ENCODE measurements at regions not wholly inside any gene's neighbourhood (a gene's known extent, or its start where the extent isn't known, plus 50 kb on each side); places are given as distances from the start of the nearest gene placed in this dataset.

DNA sequence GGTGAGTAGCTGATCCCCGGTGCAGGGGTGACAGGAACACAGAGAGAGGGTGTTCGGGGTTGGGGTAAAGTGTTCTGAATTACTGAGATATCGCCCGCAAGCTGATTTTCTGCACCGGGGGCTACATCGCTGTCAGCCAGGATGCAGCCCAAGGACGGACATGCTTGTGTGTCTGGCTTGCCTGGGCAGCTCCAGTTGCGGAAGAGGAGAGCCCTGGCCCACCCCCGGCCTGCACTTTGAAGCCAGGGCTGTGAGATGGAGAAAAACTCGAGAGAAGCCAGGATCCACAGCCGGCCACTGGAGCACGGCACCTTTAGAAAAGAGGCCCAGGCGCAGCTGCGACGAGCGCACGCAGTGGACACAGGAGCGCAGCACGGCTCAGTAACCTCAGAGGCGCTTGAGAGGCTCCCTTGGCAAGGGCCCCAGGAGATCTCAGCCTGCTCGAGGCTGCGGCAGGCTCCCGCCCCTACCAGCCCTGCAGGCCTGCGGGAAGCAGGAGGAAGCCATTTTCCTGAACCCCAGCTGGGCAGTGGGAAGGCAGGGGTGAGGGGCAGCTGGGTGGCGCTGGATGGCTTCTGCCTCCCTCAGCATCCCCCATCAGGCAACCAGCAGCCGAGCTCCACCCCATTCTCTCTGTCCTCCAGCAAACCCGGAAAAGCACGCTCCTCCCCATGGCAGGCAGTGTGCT lies 59.2 kb downstream of the C9orf50 start:
- Histone ChIP-seq H3K9ac (ENCODE audit: low read length) (peak overlapping the region; percentile 45), H3K36me3 (ENCODE audit: control insufficient read depth, insufficient read depth, low read length) (no peaks in the 10 kb centered on the region), H3K27ac (ENCODE audit: low read depth, low read length) (peak overlapping the region; percentile 59), H3K4me1 (ENCODE audit: control insufficient read depth, insufficient read depth, low read length) (peaks cover 8% of the 10 kb centered on the region), H3K27me3 (ENCODE audit: control insufficient read depth, insufficient read depth, low read length) (no peaks in the 10 kb centered on the region), H3K4me3 (ENCODE audit: low read length) (no peak overlapping the region)

GRCh38 chr9:129560881-129561306 lies 60.0 kb downstream of the C9orf50 start:
- H3K27me3 ChIP-seq (ENCODE audit: control insufficient read depth, insufficient read depth, low read length), result no peaks in the 10 kb centered on the region

DNA sequence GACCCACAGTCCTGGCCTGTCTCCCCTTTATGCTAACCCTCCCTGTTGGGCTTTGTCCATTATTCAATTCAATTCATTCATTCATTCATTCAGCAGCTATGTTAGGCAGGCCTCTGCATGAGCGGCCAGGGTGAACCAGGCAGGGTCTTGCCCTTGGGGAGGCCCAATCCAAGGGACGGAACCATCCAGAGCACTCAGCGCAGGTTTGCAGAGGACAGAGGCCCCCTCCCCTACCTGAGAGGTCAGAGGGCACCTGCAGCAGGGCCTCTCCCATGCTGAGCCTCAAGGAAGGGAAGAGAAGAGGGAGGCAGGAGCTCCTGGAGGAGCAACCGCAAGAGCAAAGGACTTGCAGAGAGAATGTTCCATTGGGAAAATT lies 61.4 kb downstream of the C9orf50 start:
- peaks cover 8% of the 10 kb centered on the region for H3K4me1 ChIP-seq (ENCODE audit: control insufficient read depth, insufficient read depth, low read length)
- H3K9ac ChIP-seq (ENCODE audit: low read length), result no peak overlapping the region
- H3K4me3 ChIP-seq (ENCODE audit: low read length), result no peak overlapping the region
- no peaks in the 10 kb centered on the region for H3K27me3 ChIP-seq (ENCODE audit: control insufficient read depth, insufficient read depth, low read length)
- H3K27ac ChIP-seq (ENCODE audit: low read depth, low read length), result no peak overlapping the region
- H3K36me3 ChIP-seq (ENCODE audit: control insufficient read depth, insufficient read depth, low read length), result no peaks in the 10 kb centered on the region

More at GRCh38 chr9:129560881-129561306, 60.0 kb downstream of the C9orf50 start:
- Histone ChIP-seq H3K4me3 (ENCODE audit: low read length) (no peak overlapping the region), H3K27ac (ENCODE audit: low read depth, low read length) (no peak overlapping the region), H3K9ac (ENCODE audit: low read length) (no peak overlapping the region), H3K4me1 (ENCODE audit: control insufficient read depth, insufficient read depth, low read length) (peaks cover 8% of the 10 kb centered on the region), H3K36me3 (ENCODE audit: control insufficient read depth, insufficient read depth, low read length) (no peaks in the 10 kb centered on the region)

- H3K4me3 ChIP-seq (ENCODE audit: low read length), result no peak overlapping the region
- H3K4me1 ChIP-seq (ENCODE audit: control insufficient read depth, insufficient read depth, low read length), result peaks cover 8% of the 10 kb centered on the region
- no peaks in the 10 kb centered on the region for H3K27me3 ChIP-seq (ENCODE audit: control insufficient read depth, insufficient read depth, low read length)
- H3K36me3 ChIP-seq (ENCODE audit: control insufficient read depth, insufficient read depth, low read length), result no peaks in the 10 kb centered on the region
- H3K9ac ChIP-seq (ENCODE audit: low read length), result no peak overlapping the region
- H3K27ac ChIP-seq (ENCODE audit: low read depth, low read length), result no peak overlapping the region
Observed at GRCh38 chr9:129558551-129559505, 62.1 kb downstream of the C9orf50 start.

DNA sequence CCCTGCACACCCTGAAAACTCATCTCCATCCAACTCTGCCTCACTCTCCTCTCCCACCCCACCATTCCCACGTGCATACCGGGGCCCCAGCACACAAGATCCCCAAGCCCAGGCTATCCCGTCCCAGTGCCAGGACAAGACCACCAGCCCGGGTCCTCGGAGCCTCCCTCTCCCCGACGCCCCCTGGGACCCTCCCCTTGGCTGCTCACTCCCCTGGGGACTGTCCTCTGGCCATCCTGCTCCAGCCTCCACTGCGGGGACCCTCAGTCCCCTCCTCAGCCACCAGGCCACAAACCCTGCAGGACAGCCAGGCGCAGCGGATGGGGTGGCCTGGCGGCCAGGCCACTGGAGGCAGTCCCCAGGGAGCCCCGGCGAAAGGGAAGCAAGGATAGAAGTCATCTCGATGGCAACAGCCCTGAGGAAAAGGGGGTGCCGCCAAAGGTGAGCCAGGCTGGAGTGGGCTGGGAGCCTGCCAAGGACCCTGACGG lies 62.8 kb downstream of the C9orf50 start:
- no peak overlapping the region for H3K27ac ChIP-seq (ENCODE audit: low read depth, low read length)
- no peaks in the 10 kb centered on the region for H3K27me3 ChIP-seq (ENCODE audit: control insufficient read depth, insufficient read depth, low read length)
- no peaks in the 10 kb centered on the region for H3K36me3 ChIP-seq (ENCODE audit: control insufficient read depth, insufficient read depth, low read length)
- no peak overlapping the region for H3K9ac ChIP-seq (ENCODE audit: low read length)
- no peak overlapping the region for H3K4me3 ChIP-seq (ENCODE audit: low read length)
- peaks cover 8% of the 10 kb centered on the region for H3K4me1 ChIP-seq (ENCODE audit: control insufficient read depth, insufficient read depth, low read length)

GRCh38 chr9:129557192-129558036 lies 63.5 kb downstream of the C9orf50 start:
- H3K4me1 ChIP-seq (ENCODE audit: control insufficient read depth, insufficient read depth, low read length), result peaks cover 8% of the 10 kb centered on the region
- no peak overlapping the region for H3K4me3 ChIP-seq (ENCODE audit: low read length)
- no peak overlapping the region for H3K9ac ChIP-seq (ENCODE audit: low read length)
- H3K36me3 ChIP-seq (ENCODE audit: control insufficient read depth, insufficient read depth, low read length), result no peaks in the 10 kb centered on the region
- H3K27me3 ChIP-seq (ENCODE audit: control insufficient read depth, insufficient read depth, low read length), result no peaks in the 10 kb centered on the region
- H3K27ac ChIP-seq (ENCODE audit: low read depth, low read length), result no peak overlapping the region

DNA sequence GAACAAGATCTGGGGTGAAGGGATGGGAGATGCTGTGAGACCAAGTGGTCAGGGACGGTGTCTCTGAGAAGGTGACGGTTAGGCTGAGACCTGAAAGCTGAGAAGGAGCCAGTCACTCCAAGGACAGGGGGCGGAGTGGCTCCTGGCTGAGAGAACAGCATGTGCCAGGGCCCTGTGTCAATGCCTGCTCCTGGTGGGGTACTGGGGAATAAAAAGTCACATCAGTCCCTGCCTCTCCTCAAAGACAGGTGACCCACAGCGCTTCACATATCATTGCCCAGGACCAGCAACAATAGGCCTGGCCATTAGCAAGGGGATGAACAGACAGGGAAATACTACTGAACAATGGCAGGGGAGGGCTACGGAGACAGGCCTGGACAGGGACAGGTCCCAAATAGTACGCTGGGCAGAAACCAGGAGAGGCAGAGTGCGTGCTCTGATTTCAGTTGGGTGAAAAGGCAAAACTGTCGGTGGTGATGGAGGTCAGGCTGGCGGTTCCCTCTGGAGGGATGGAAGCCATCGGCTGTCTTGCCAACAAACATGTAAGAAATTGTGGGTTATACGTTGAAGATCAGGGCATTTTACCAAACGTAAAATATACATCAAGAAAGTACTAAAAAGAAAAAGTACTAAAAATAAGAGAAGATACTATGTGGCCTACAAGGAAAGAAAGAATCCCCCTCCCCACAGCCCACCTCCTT lies 64.3 kb downstream of the C9orf50 start:
- H3K9ac ChIP-seq (ENCODE audit: low read length), result no peak overlapping the region
- no peaks in the 10 kb centered on the region for H3K27me3 ChIP-seq (ENCODE audit: control insufficient read depth, insufficient read depth, low read length)
- H3K4me1 ChIP-seq (ENCODE audit: control insufficient read depth, insufficient read depth, low read length), result peaks cover 2% of the 10 kb centered on the region
- no peaks in the 10 kb centered on the region for H3K36me3 ChIP-seq (ENCODE audit: control insufficient read depth, insufficient read depth, low read length)
- no peak overlapping the region for H3K4me3 ChIP-seq (ENCODE audit: low read length)
- no peak overlapping the region for H3K27ac ChIP-seq (ENCODE audit: low read depth, low read length)

DNA sequence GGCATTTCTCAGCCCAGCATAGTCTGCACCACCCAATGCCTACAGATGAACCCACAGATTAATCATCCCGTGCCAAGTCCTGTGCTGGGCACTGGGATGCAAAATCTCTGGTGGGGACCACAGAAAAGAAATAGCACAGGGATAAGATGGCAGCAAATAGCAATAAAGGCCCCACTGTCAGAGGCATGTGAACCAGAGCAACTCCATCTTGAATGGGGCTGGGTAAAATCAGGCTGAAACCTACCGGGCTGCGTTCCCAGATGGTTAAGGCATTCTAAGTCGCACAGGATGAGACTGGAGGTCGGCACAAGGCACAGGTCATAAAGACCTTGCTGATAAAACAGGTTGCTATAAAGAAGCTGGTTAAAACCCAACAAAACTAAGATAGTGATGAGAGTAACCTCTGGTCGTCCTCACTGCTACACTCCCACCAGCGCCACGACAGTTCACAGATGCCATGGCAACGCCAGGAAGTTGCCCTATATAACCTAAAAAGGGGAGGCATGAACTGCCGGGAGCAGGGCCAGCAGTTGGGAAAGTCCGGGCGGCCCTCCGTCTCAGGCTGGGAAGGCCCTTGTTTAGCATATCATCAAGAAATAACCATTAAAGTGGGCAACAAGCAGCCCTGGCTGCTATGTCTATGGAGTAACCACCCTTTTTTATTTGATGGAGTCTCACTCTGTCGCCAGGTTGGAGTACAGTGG lies 65.2 kb downstream of the C9orf50 start:
- no peak overlapping the region for H3K4me3 ChIP-seq (ENCODE audit: low read length)
- no peak overlapping the region for H3K27ac ChIP-seq (ENCODE audit: low read depth, low read length)
- H3K4me1 ChIP-seq (ENCODE audit: control insufficient read depth, insufficient read depth, low read length), result peaks cover under 1% of the 10 kb centered on the region
- H3K9ac ChIP-seq (ENCODE audit: low read length), result no peak overlapping the region
- no peaks in the 10 kb centered on the region for H3K27me3 ChIP-seq (ENCODE audit: control insufficient read depth, insufficient read depth, low read length)
- H3K36me3 ChIP-seq (ENCODE audit: control insufficient read depth, insufficient read depth, low read length), result no peaks in the 10 kb centered on the region

GRCh38 chr9:129554649-129555048 lies 66.3 kb downstream of the C9orf50 start:
- Histone ChIP-seq H3K27ac (ENCODE audit: low read depth, low read length) (no peak overlapping the region), H3K27me3 (ENCODE audit: control insufficient read depth, insufficient read depth, low read length) (no peaks in the 10 kb centered on the region), H3K4me1 (ENCODE audit: control insufficient read depth, insufficient read depth, low read length) (peaks cover 4% of the 10 kb centered on the region), H3K4me3 (ENCODE audit: low read length) (no peak overlapping the region), H3K36me3 (ENCODE audit: control insufficient read depth, insufficient read depth, low read length) (no peaks in the 10 kb centered on the region), H3K9ac (ENCODE audit: low read length) (no peak overlapping the region)

GRCh38 chr9:129553277-129553676 lies 67.6 kb downstream of the C9orf50 start:
- Histone ChIP-seq H3K4me3 (ENCODE audit: low read length) (no peak overlapping the region), H3K27me3 (ENCODE audit: control insufficient read depth, insufficient read depth, low read length) (no peaks in the 10 kb centered on the region), H3K4me1 (ENCODE audit: control insufficient read depth, insufficient read depth, low read length) (peaks cover 4% of the 10 kb centered on the region), H3K36me3 (ENCODE audit: control insufficient read depth, insufficient read depth, low read length) (no peaks in the 10 kb centered on the region), H3K9ac (ENCODE audit: low read length) (no peak overlapping the region), H3K27ac (ENCODE audit: low read depth, low read length) (no peak overlapping the region)

DNA sequence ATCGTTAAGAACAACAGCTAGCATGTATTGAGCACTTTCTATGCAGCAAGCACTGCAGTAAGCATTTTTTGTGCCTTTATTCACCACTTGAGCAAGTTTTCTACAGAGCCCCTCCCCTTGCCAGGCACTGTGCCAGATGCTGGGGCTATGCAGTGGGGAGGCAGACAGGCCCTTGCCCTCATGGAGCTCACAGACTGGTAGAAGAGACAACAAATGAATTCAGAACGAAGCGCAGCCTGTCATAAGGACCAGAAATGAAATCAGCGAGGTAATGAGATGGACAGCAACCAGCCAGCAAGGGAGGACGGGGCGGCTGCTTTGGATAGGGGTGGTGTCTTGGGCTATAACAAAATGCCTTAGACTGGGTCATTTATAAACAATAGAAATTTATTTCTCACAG lies 68.8 kb downstream of the C9orf50 start:
- no peaks in the 10 kb centered on the region for H3K27me3 ChIP-seq (ENCODE audit: control insufficient read depth, insufficient read depth, low read length)
- no peak overlapping the region for H3K4me3 ChIP-seq (ENCODE audit: low read length)
- no peaks in the 10 kb centered on the region for H3K36me3 ChIP-seq (ENCODE audit: control insufficient read depth, insufficient read depth, low read length)
- H3K9ac ChIP-seq (ENCODE audit: low read length), result no peak overlapping the region
- peaks cover 4% of the 10 kb centered on the region for H3K4me1 ChIP-seq (ENCODE audit: control insufficient read depth, insufficient read depth, low read length)
- H3K27ac ChIP-seq (ENCODE audit: low read depth, low read length), result no peak overlapping the region

All from rectal smooth muscle tissue (tissue), 1 donor.